ENCODE measurements at regions not wholly inside any gene's neighbourhood (a gene's known extent, or its start where the extent isn't known, plus 50 kb on each side); places are given as distances from the start of the nearest gene placed in this dataset.

DNA sequence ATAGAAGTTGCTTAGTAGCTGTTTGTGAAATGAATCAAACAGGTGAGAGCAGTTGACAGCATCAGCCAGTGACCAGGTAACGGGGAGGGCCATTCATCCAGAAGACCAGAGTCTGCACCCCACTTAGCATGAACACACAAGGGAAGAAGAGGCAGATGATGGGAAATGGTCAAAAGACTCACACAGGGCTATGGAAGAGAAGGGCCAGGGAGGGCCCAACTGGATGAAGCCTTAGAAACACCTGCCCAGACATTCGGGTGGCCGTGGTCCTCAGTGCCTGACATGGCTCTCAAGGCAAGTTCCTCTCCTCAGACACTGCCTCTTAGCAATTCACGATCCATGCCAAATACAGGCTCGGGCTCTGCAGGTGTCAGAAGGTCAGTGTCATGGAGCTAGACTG, 354.1 kb downstream of the TCERG1L start:
- TF ChIP-seq EZH2phosphoT487 (IDR thresholded peaks at IDR 0.05; ENCODE audit: borderline replicate concordance, low read length): no peak
- no peak for TF ChIP-seq CTCF (conservative IDR thresholded peaks at IDR 0.05; ENCODE audit: low read depth, low read length)
- TF ChIP-seq EZH2 (IDR thresholded peaks at IDR 0.05; ENCODE audit: low read length, unreplicated experiment): no peak
- no peak overlapping the region for H2AFZ ChIP-seq (ENCODE audit: low read length)
- H3K9me2 ChIP-seq (replicated peaks; ENCODE audit: low read length): no peaks in the 10 kb centered on the region
- no peak overlapping the region for H3K4me3 ChIP-seq (ENCODE audit: low read length)
- DNase-seq: no peak
- H4K20me1 ChIP-seq (ENCODE audit: low read length): no peaks in the 10 kb centered on the region
- no peak for ATAC-seq
- H3K4me1 ChIP-seq (ENCODE audit: insufficient read depth, low read length): no peaks in the 10 kb centered on the region
- intact Hi-C loops (cut with micrococcal nuclease): no loop called here
- no peaks in the 10 kb centered on the region for H3K79me2 ChIP-seq (ENCODE audit: low read length)
- BruUV-seq (replicated peaks): no TSS peak
- no peaks in the 10 kb centered on the region for H3F3A ChIP-seq (ENCODE audit: low read length, unreplicated experiment)
- H3K27ac ChIP-seq (ENCODE audit: low read length): no peak overlapping the region
- no peaks in the 10 kb centered on the region for H3K27me3 ChIP-seq (ENCODE audit: low read length)
- H3K9me3 ChIP-seq (ENCODE audit: low read length): no peaks in the 10 kb centered on the region
- H3K36me3 ChIP-seq (ENCODE audit: low read depth, low read length): no peaks in the 10 kb centered on the region
- no peak overlapping the region for H3K4me2 ChIP-seq (ENCODE audit: low read length)
- ChIA-PET POLR2A (ENCODE audit: unreplicated experiment) (no interaction called here), CTCF (no interaction called here)
- H3K9ac ChIP-seq (ENCODE audit: low read length): no peak overlapping the region

- no peaks in the 10 kb centered on the region for H3K4me1 ChIP-seq (ENCODE audit: insufficient read depth, low read length)
- no peaks in the 10 kb centered on the region for H3F3A ChIP-seq (ENCODE audit: low read length, unreplicated experiment)
- H3K9me2 ChIP-seq (replicated peaks; ENCODE audit: low read length): no peaks in the 10 kb centered on the region
- no peak overlapping the region for H2AFZ ChIP-seq (ENCODE audit: low read length)
- no peak overlapping the region for H3K27ac ChIP-seq (ENCODE audit: low read length)
- no peaks in the 10 kb centered on the region for H3K36me3 ChIP-seq (ENCODE audit: low read depth, low read length)
- no peaks in the 10 kb centered on the region for H3K79me2 ChIP-seq (ENCODE audit: low read length)
- ATAC-seq (no peak), DNase-seq (no peak)
- H3K27me3 ChIP-seq (ENCODE audit: low read length): no peaks in the 10 kb centered on the region
- no peak overlapping the region for H3K4me3 ChIP-seq (ENCODE audit: low read length)
- intact Hi-C loops (cut with micrococcal nuclease): no loop called here
- CTCF ChIA-PET: no interaction called here
- H3K4me2 ChIP-seq (ENCODE audit: low read length): no peak overlapping the region
- TF ChIP-seq EZH2phosphoT487 (IDR thresholded peaks at IDR 0.05; ENCODE audit: borderline replicate concordance, low read length) (no peak), CTCF (conservative IDR thresholded peaks at IDR 0.05; ENCODE audit: low read depth, low read length) (no peak), EZH2 (IDR thresholded peaks at IDR 0.05; ENCODE audit: low read length, unreplicated experiment) (no peak)
- H4K20me1 ChIP-seq (ENCODE audit: low read length): no peaks in the 10 kb centered on the region
- no peaks in the 10 kb centered on the region for H3K9me3 ChIP-seq (ENCODE audit: low read length)
- no TSS peak for BruUV-seq (replicated peaks)
- no peak overlapping the region for H3K9ac ChIP-seq (ENCODE audit: low read length)
- POLR2A ChIA-PET (ENCODE audit: unreplicated experiment): no interaction called here
Observed at GRCh38 chr10:130958003-130958402, 353.5 kb downstream of the TCERG1L start.

GRCh38 chr10:130958981-130959751, 352.4 kb downstream of the TCERG1L start:
- H3K36me3 ChIP-seq (ENCODE audit: low read depth, low read length): no peaks in the 10 kb centered on the region
- BruUV-seq (replicated peaks): no TSS peak

More at GRCh38 chr10:130958981-130959751, 352.4 kb downstream of the TCERG1L start:
- no peaks in the 10 kb centered on the region for H3K9me3 ChIP-seq (ENCODE audit: low read length)
- H2AFZ ChIP-seq (ENCODE audit: low read length): no peak overlapping the region
- H3K4me1 ChIP-seq (ENCODE audit: insufficient read depth, low read length): no peaks in the 10 kb centered on the region
- H4K20me1 ChIP-seq (ENCODE audit: low read length): no peaks in the 10 kb centered on the region
- POLR2A ChIA-PET (ENCODE audit: unreplicated experiment): no interaction called here
- no peaks in the 10 kb centered on the region for H3K9me2 ChIP-seq (replicated peaks; ENCODE audit: low read length)
- H3K79me2 ChIP-seq (ENCODE audit: low read length): no peaks in the 10 kb centered on the region
- no peak overlapping the region for H3K9ac ChIP-seq (ENCODE audit: low read length)
- H3K4me2 ChIP-seq (ENCODE audit: low read length): no peak overlapping the region
- H3K27ac ChIP-seq (ENCODE audit: low read length): no peak overlapping the region
- H3F3A ChIP-seq (ENCODE audit: low read length, unreplicated experiment): no peaks in the 10 kb centered on the region
- CTCF ChIA-PET: no interaction called here
- no peaks in the 10 kb centered on the region for H3K27me3 ChIP-seq (ENCODE audit: low read length)
- H3K4me3 ChIP-seq (ENCODE audit: low read length): no peak overlapping the region
- DNase-seq: no peak
- ATAC-seq: no peak
- intact Hi-C loops (cut with micrococcal nuclease): no loop called here
- TF ChIP-seq CTCF (conservative IDR thresholded peaks at IDR 0.05; ENCODE audit: low read depth, low read length) (no peak), EZH2phosphoT487 (IDR thresholded peaks at IDR 0.05; ENCODE audit: borderline replicate concordance, low read length) (no peak), EZH2 (IDR thresholded peaks at IDR 0.05; ENCODE audit: low read length, unreplicated experiment) (no peak)
